Forelimb muscle (tissue), 1 donor: ENCODE measurements at regions not wholly inside any gene's neighbourhood (a gene's known extent, or its start where the extent isn't known, plus 50 kb on each side); places are given as distances from the start of the nearest gene placed in this dataset.
A peak's percentile ranks its signal among the peaks of the same experiment; 100 is the strongest.
"Not testable (repeated sequence)": the region's sequence is repeated elsewhere in the genome, so short reads cannot be mapped to it uniquely, and the experiment has no call there.

Experiments used
- DNase-seq: peaks from one replicate; pipeline ENCODE4 v3.0.0-alpha.2; 2013; ENCODE audit warnings: low read depth

GRCh38 chr13:64686536-64686935 is 2543.6 kb downstream of the PCDH9 start:
- DNase-seq: not testable (repeated sequence)

- DNase-seq: no peak
These were observed 2545.3 kb downstream of the PCDH9 start for GRCh38 chr13:64684685-64685431.

GRCh38 chr13:64684108-64684507 is 2546.0 kb downstream of the PCDH9 start:
- no peak for DNase-seq

GRCh38 chr13:64680739-64681138 is 2549.4 kb downstream of the PCDH9 start:
- DNase-seq: no peak

GRCh38 chr13:64675255-64675892 is 2554.8 kb downstream of the PCDH9 start:
- no peak for DNase-seq

DNA sequence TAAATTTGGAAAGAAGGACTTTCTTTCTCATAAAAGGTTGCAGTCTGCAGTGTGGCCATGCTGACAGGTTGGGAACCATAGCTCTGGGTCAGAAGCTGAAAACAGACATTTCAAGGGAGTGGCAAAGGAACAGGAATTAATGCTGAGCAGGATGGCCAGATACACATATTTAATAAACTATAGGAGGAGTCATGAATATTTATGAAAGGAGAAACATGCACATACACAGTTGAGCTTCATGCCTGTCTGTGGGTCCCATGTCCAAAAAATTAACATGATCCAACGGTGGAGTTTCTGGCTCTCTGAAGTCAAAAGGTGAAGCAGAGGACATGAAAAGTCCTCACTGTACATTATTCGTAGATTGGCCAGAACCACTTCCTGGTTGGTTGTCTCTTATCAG is 2556.0 kb downstream of the PCDH9 start:
- no peak for DNase-seq

DNA sequence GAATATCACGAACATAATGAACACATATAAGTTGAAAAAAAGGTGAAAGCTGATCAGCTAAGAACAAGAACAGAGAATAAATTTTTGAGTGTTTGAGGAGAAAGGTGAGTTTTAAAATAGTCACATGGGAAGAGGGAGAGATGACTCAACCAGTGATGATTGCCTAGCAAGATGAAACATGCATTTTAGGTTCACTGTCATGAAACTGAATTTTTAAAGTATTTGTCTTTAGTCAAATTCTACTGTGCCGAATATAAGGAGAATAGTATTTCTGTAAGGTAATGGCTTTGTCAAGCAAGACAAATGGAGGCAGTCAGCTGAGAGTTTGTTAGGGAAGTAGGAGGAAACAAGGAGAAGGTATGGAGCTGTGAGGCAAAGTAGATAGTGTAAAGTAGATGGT is 2557.4 kb downstream of the PCDH9 start:
- DNase-seq: no peak

DNA sequence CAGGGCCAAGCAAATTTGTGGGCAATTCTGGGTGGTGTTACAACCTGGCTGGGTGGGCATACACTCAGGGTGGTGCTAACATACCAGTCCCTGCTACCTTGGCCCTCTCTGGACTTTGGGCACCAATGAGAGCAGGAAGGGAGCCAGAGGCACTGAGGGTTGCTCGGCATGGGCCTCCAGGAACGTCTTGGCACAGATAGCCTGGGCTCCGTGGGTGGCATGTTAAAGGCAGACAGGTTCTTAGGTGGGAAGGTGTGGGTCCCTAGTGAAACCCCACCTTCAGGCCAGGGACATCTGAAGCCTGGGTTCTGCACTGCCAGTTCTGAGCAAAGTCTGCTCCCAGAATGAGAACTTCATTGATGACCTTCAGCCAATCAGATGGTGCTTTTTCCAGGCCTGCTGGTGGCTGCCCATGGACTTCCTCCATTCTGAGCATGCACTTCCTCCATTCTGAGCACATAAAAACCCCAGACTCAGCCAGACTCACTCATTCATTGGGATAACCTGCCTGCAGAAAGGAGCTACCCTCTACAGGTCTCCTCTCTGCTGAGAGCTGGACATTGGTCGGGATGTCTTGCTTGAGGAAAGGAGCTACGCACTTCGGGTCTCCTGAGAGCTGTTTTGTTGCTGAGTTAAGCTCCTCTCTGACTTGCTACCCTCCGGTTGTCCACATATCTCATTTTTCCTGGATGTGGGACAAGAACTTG is 2567.1 kb downstream of the PCDH9 start:
- DNase-seq: no peak

DNA sequence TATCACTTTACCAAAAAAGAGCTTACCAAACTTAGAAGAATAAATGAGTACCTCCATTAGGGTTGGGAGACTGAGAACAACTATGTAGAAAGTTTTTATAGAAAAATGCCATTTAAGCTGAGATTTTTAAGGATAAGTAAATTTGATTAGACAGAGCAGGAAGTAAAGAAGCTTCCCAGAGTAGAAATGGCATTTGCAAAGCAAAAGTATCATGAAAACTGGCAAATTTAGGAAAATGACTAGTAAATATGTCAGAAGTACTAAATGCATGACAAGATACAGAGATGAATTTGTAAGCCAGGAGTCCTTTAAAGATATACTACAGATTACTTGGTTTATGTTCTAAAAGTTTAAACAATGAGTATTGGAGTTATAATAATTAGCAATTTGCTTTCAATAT is 2581.8 kb downstream of the PCDH9 start:
- no peak for DNase-seq

- no peak for DNase-seq
These were observed 2587.1 kb downstream of the PCDH9 start for GRCh38 chr13:64643066-64643465.

DNA sequence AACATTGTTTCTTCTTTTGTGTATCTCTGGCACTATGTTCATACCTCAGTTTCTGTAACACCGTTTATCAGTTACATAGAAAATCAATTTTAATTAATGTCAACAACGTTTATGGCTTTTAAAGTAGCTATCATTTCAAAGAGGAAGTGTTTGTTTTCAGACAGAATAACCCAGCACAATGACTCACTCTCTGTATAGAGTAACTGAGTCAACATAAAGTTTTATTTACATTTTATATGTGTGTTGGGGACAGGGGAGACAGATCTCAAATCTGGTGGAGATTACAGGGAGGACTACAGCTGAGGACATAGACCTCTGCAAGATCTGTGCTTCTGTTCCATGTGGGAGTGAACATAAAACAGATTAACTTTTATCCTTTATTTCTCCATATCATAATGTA is 2590.1 kb downstream of the PCDH9 start:
- no peak for DNase-seq

- DNase-seq: no peak
These were observed 2590.9 kb downstream of the PCDH9 start for GRCh38 chr13:64639206-64639605.

GRCh38 chr13:64633948-64634347 is 2596.2 kb downstream of the PCDH9 start:
- no peak for DNase-seq

- no peak for DNase-seq
These were observed 2602.5 kb downstream of the PCDH9 start for GRCh38 chr13:64627654-64628053.

GRCh38 chr13:64626105-64626504 is 2604.0 kb downstream of the PCDH9 start:
- DNase-seq: no peak

DNA sequence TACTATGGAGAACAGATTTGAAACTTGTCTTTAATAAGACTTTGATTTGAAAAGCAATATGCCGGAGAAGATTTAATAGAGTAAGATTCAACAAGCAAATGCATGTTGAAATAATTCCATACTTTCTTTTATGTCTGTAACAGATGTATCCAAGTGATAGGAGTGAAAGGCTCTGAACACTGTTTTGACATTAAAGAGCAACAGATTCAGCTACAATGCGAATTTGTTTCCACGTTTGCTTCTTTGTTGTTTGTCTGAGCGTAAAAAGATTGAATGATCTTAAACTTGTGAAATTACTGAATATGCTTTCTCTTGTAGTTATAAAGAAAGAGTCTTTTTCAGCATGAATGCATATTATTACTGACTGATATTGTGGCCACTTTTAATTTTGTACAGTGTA is 2612.9 kb downstream of the PCDH9 start:
- DNase-seq: no peak

GRCh38 chr13:64591971-64592370 is 2638.2 kb downstream of the PCDH9 start:
- no peak for DNase-seq

GRCh38 chr13:64579331-64579730 is 2650.8 kb downstream of the PCDH9 start:
- no peak for DNase-seq

GRCh38 chr13:64568748-64569147 is 2661.4 kb downstream of the PCDH9 start:
- no peak for DNase-seq

DNA sequence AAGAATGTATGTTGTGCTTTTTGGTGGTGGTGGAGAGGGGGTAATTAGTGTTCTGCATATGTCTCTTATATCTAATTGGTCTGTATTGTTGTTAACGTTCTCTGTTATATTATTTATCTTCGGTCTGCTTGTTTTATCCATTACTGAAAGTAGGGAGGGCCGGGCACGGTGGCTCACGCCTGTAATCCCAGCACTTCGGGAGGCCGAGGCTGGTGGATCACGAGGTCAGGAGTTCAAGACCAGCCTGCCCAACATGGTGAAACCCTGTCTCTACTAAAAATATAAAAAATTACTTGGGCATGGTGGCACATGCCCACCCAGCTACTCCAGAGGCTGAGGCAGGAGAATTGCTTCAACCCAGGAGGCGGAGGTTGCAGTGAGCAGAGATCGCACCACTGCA is 2672.1 kb downstream of the PCDH9 start:
- not testable (repeated sequence) for DNase-seq

DNA sequence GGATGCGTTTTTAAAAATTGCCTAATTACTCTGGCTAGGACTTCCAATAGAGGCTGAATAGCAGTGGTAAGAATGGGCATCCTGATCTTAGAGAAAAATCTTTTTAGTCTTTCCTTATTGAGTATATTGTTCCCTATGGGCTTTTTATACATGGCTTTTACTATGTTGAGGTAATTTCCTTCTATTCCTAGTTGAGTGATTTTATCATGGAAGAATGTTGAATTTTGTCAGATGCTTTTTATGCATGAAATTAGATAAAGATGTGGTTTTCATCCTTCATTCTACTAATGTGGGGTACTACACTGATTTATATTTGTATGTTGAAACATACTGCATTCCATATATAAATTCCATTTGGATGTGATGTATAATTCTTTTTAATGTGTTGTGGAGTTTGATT is 2673.8 kb downstream of the PCDH9 start:
- peak; percentile 41 for DNase-seq

- no peak for DNase-seq
These were observed 2676.6 kb downstream of the PCDH9 start for GRCh38 chr13:64553411-64554129.
